ENCODE measurements at regions not wholly inside any gene's neighbourhood (a gene's known extent, or its start where the extent isn't known, plus 50 kb on each side); places are given as distances from the start of the nearest gene placed in this dataset.

GRCh38 chr18:71105078-71105819 is 816.4 kb downstream of the SOCS6 start:
- intact Hi-C loops (cut with micrococcal nuclease; ENCODE audit: unreplicated experiment), result no loop called here
- no peaks in the 10 kb centered on the region for H3K9me3 ChIP-seq (ENCODE audit: low read depth, low read length, poor library complexity, severe bottlenecking)
- DNase-seq (ENCODE audit: low spot score), result peak; percentile 70
- H3K27ac ChIP-seq (ENCODE audit: low read depth, low read length, poor library complexity, severe bottlenecking), result peak overlapping the region; percentile 45
- H3K4me3 ChIP-seq (ENCODE audit: low read depth, low read length, poor library complexity, severe bottlenecking), result no peak overlapping the region
- CTCF ChIA-PET, result no interaction called here
- BruUV-seq (replicated peaks), result no TSS peak
- no peak for TF ChIP-seq EZH2 (IDR thresholded peaks at IDR 0.05; ENCODE audit: borderline replicate concordance, low read depth, low read length, poor library complexity, severe bottlenecking)
- TF ChIP-seq, protein P1, sequence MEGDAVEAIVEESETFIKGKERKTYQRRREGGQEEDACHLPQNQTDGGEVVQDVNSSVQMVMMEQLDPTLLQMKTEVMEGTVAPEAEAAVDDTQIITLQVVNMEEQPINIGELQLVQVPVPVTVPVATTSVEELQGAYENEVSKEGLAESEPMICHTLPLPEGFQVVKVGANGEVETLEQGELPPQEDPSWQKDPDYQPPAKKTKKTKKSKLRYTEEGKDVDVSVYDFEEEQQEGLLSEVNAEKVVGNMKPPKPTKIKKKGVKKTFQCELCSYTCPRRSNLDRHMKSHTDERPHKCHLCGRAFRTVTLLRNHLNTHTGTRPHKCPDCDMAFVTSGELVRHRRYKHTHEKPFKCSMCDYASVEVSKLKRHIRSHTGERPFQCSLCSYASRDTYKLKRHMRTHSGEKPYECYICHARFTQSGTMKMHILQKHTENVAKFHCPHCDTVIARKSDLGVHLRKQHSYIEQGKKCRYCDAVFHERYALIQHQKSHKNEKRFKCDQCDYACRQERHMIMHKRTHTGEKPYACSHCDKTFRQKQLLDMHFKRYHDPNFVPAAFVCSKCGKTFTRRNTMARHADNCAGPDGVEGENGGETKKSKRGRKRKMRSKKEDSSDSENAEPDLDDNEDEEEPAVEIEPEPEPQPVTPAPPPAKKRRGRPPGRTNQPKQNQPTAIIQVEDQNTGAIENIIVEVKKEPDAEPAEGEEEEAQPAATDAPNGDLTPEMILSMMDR (conservative IDR thresholded peaks at IDR 0.05; ENCODE audit: low read depth, low read length), result no peak
- POLR2A ChIA-PET (ENCODE audit: low non-redundant PET), result no interaction called here
- H3K36me3 ChIP-seq (ENCODE audit: insufficient read depth, low read length, poor library complexity, severe bottlenecking), result no peaks in the 10 kb centered on the region
- H3K4me1 ChIP-seq (ENCODE audit: insufficient read depth, low read length, poor library complexity, severe bottlenecking), result peaks cover 22% of the 10 kb centered on the region
- H3K27me3 ChIP-seq (replicated peaks; ENCODE audit: insufficient read depth, low read depth, low read length, poor library complexity), result no peaks in the 10 kb centered on the region

DNA sequence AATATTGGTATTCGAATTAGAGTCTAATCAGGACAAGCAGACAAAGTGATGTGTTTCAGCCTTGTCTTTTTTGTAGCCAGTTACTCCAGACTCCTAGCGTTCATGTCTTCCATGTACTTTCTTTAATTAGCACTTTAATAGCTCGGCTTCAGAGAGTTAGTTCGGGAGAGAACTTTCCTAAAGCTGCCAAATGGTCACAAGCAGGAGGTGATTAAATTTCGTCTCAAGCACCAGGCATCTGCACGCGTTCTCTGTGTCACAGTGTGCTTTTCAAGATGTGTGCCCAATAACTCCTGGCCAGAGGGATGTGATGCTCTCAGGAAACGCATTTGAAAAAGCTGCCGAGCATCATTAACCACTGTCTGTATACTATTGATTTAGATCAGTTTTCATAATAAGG is 790.8 kb downstream of the SOCS6 start:
- Histone ChIP-seq H3K36me3 (ENCODE audit: insufficient read depth, low read length, poor library complexity, severe bottlenecking) (no peaks in the 10 kb centered on the region), H3K9me3 (ENCODE audit: low read depth, low read length, poor library complexity, severe bottlenecking) (no peaks in the 10 kb centered on the region), H3K4me3 (ENCODE audit: low read depth, low read length, poor library complexity, severe bottlenecking) (no peak overlapping the region), H3K27ac (ENCODE audit: low read depth, low read length, poor library complexity, severe bottlenecking) (no peak overlapping the region), H3K4me1 (ENCODE audit: insufficient read depth, low read length, poor library complexity, severe bottlenecking) (no peaks in the 10 kb centered on the region), H3K27me3 (replicated peaks; ENCODE audit: insufficient read depth, low read depth, low read length, poor library complexity) (no peaks in the 10 kb centered on the region)
- DNase-seq (ENCODE audit: low spot score), result no peak
- no TSS peak for BruUV-seq (replicated peaks)
- TF ChIP-seq, protein P1 (conservative IDR thresholded peaks at IDR 0.05; ENCODE audit: low read depth, low read length), result no peak
- no peak for TF ChIP-seq EZH2 (IDR thresholded peaks at IDR 0.05; ENCODE audit: borderline replicate concordance, low read depth, low read length, poor library complexity, severe bottlenecking)
- intact Hi-C loops (cut with micrococcal nuclease; ENCODE audit: unreplicated experiment), result no loop called here
- POLR2A ChIA-PET (ENCODE audit: low non-redundant PET), result no interaction called here
- CTCF ChIA-PET, result no interaction called here

DNA sequence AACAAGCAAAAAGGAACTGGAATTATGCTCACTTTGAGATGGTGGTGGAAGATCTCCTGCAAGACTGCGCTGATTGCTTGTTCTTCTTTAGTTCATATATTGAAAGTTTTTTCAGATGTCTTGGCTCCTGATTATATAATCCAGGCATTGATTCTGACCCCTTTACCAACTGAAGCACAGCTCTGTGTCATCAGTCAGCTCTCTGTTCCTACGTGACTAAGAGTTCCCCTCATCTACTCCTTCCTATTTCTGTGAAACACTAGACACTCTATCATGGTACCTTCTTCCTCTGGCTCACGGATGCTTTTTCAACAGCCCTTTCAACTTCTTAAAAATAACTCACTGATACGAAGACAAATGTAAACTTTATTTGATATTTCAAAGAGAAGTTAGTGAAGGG is 788.6 kb downstream of the SOCS6 start:
- ChIA-PET CTCF (no interaction called here), POLR2A (ENCODE audit: low non-redundant PET) (no interaction called here)
- TF ChIP-seq, protein P1 (conservative IDR thresholded peaks at IDR 0.05; ENCODE audit: low read depth, low read length), result no peak
- TF ChIP-seq EZH2 (IDR thresholded peaks at IDR 0.05; ENCODE audit: borderline replicate concordance, low read depth, low read length, poor library complexity, severe bottlenecking), result no peak
- Histone ChIP-seq H3K27me3 (replicated peaks; ENCODE audit: insufficient read depth, low read depth, low read length, poor library complexity) (no peaks in the 10 kb centered on the region), H3K27ac (ENCODE audit: low read depth, low read length, poor library complexity, severe bottlenecking) (no peak overlapping the region), H3K9me3 (ENCODE audit: low read depth, low read length, poor library complexity, severe bottlenecking) (no peaks in the 10 kb centered on the region), H3K4me1 (ENCODE audit: insufficient read depth, low read length, poor library complexity, severe bottlenecking) (no peaks in the 10 kb centered on the region), H3K4me3 (ENCODE audit: low read depth, low read length, poor library complexity, severe bottlenecking) (no peak overlapping the region), H3K36me3 (ENCODE audit: insufficient read depth, low read length, poor library complexity, severe bottlenecking) (no peaks in the 10 kb centered on the region)
- BruUV-seq (replicated peaks), result no TSS peak
- DNase-seq (ENCODE audit: low spot score), result no peak
- intact Hi-C loops (cut with micrococcal nuclease; ENCODE audit: unreplicated experiment), result no loop called here

Data from A673 (cell line).